H9 (cell line): ENCODE measurements at regions not wholly inside any gene's neighbourhood (a gene's known extent, or its start where the extent isn't known, plus 50 kb on each side); places are given as distances from the start of the nearest gene placed in this dataset.

Experiments
- DNase-seq: peaks from one replicate; pipeline ENCODE4 v3.0.0-alpha.2; 2017
- H2AFZ ChIP-seq: one replicate; pipeline ENCODE4 v1.6.1; 2013; ENCODE audit warnings: mild to moderate bottlenecking, low read length, control low read depth, moderate library complexity
- H2AK5ac ChIP-seq: 2 replicates; pipeline ENCODE4 v1.6.1; 2013; ENCODE audit warnings: low read length, control low read depth, mixed read lengths; ENCODE audit not compliant: insufficient read length
- H2BK120ac ChIP-seq: one replicate; pipeline ENCODE4 v1.6.1; 2013; ENCODE audit warnings: low read depth, mild to moderate bottlenecking, low read length, control low read depth, inconsistent platforms; ENCODE audit not compliant: poor library complexity, severe bottlenecking
- H2BK12ac ChIP-seq: 2 replicates; pipeline ENCODE4 v1.6.1; 2013; ENCODE audit warnings: low read length, control low read depth, mixed read lengths, low read depth; ENCODE audit not compliant: insufficient read length
- H2BK15ac ChIP-seq: 2 replicates; pipeline ENCODE4 v1.6.1; 2013; ENCODE audit warnings: low read depth, low read length, control low read depth
- H2BK20ac ChIP-seq: one replicate; pipeline ENCODE4 v1.6.1; 2013; ENCODE audit warnings: low read depth, mild to moderate bottlenecking, low read length, control low read depth, inconsistent platforms; ENCODE audit not compliant: poor library complexity, severe bottlenecking
- H2BK5ac ChIP-seq: 2 replicates; pipeline ENCODE4 v1.6.1; 2013; ENCODE audit warnings: low read length, control low read depth, mixed read lengths; ENCODE audit not compliant: insufficient read length
- H3K14ac ChIP-seq: 2 replicates; pipeline ENCODE4 v1.6.1; 2013; ENCODE audit warnings: low read length, control low read depth; ENCODE audit not compliant: insufficient read depth
- H3K18ac ChIP-seq: 2 replicates; pipeline ENCODE4 v1.6.1; 2013; ENCODE audit warnings: low read depth, mild to moderate bottlenecking, mixed read lengths, low read length, control low read depth; ENCODE audit not compliant: insufficient read length
- H3K23ac ChIP-seq: 2 replicates; pipeline ENCODE4 v1.6.1; 2013; ENCODE audit warnings: low read length, control low read depth, mixed read lengths, low read depth; ENCODE audit not compliant: insufficient read length
- H3K23me2 ChIP-seq: 2 replicates; pipeline ENCODE4 v1.6.1; 2013; ENCODE audit warnings: low read depth, mild to moderate bottlenecking, mixed read lengths, low read length, control low read depth; ENCODE audit not compliant: insufficient read length, poor library complexity, severe bottlenecking
- H3K27ac ChIP-seq: 2 replicates; pipeline ENCODE4 v1.5.1; 2013; ENCODE audit warnings: low read length, control low read depth, mixed read lengths, low read depth; ENCODE audit not compliant: insufficient read length
- H3K27me3 ChIP-seq: 2 replicates; pipeline ENCODE4 v1.6.1; 2013; ENCODE audit warnings: low read length, control low read depth, inconsistent platforms; ENCODE audit not compliant: insufficient read depth
- H3K4ac ChIP-seq: 2 replicates; pipeline ENCODE4 v1.6.1; 2013; ENCODE audit warnings: low read depth, mild to moderate bottlenecking, control low read depth, inconsistent platforms, low read length, moderate library complexity
- H3K4me1 ChIP-seq: 2 replicates; pipeline ENCODE4 v1.6.1; 2013; ENCODE audit warnings: low read length, control low read depth, inconsistent platforms; ENCODE audit not compliant: insufficient read depth
- H3K4me2 ChIP-seq: 2 replicates; pipeline ENCODE4 v1.6.1; 2013; ENCODE audit warnings: low read length, control low read depth, mixed read lengths; ENCODE audit not compliant: insufficient read length, insufficient read depth
- H3K56ac ChIP-seq: 2 replicates; pipeline ENCODE4 v1.6.1; 2013; ENCODE audit warnings: low read depth, mild to moderate bottlenecking, mixed read lengths, low read length, control low read depth; ENCODE audit not compliant: insufficient read length
- H3K79me1 ChIP-seq: 2 replicates; pipeline ENCODE4 v1.6.1; 2013; ENCODE audit warnings: low read depth, mild to moderate bottlenecking, moderate library complexity, low read length, control low read depth, inconsistent platforms; ENCODE audit not compliant: insufficient read depth, poor library complexity, severe bottlenecking
- H3K79me2 ChIP-seq: 2 replicates; pipeline ENCODE4 v1.6.1; 2013; ENCODE audit warnings: low read length, control low read depth, inconsistent platforms; ENCODE audit not compliant: insufficient read depth
- H3K9ac ChIP-seq: 2 replicates; pipeline ENCODE4 v1.6.1; 2013; ENCODE audit warnings: low read length, control low read depth, mixed read lengths; ENCODE audit not compliant: insufficient read length; ENCODE audit errors: extremely low read depth
- H3K9me3 ChIP-seq: one replicate; pipeline ENCODE4 v1.6.1; 2013; ENCODE audit warnings: low read depth, low read length, inconsistent platforms; ENCODE audit not compliant: control insufficient read depth
- H3T11ph ChIP-seq: one replicate; pipeline ENCODE4 v1.6.1; 2013; ENCODE audit warnings: mild to moderate bottlenecking, low read length, control low read depth, inconsistent platforms
- H4K20me1 ChIP-seq: one replicate; pipeline ENCODE4 v1.6.1; 2013; ENCODE audit not compliant: control insufficient read depth, insufficient read length, insufficient read depth
- H4K5ac ChIP-seq: 2 replicates; pipeline ENCODE4 v1.6.1; 2013; ENCODE audit warnings: low read depth, mild to moderate bottlenecking, mixed read lengths, low read length, control low read depth; ENCODE audit not compliant: insufficient read length
- H4K8ac ChIP-seq: replicated peaks from 2 replicates; pipeline ENCODE4 v1.6.1; 2013; ENCODE audit warnings: low read length, control low read depth, mixed read lengths, low read depth; ENCODE audit not compliant: insufficient read length
- H4K91ac ChIP-seq: 2 replicates; pipeline ENCODE4 v1.6.1; 2013; ENCODE audit warnings: low read depth, mild to moderate bottlenecking, moderate library complexity, mixed read lengths, low read length, control low read depth; ENCODE audit not compliant: insufficient read length
- H3K27ac Mint-ChIP-seq, 3 experiments: 2 replicates in 2 of 3; 3 replicates in 1 of 3; pipeline ENCODE4 v1.8.0; 2020 to 2021; ENCODE audit warnings: mixed read lengths in 3 of 3, mild to moderate bottlenecking in 1 of 3, moderate library complexity in 1 of 3
- H3K27me3 Mint-ChIP-seq: 2 replicates; pipeline ENCODE4 v1.8.0; 2021; ENCODE audit warnings: low read depth, mild to moderate bottlenecking, moderate library complexity, mixed read lengths
- H3K36me3 Mint-ChIP-seq, 3 experiments: 2 replicates in 2 of 3; 3 replicates in 1 of 3; pipeline ENCODE4 v1.8.0; 2020 to 2021; ENCODE audit warnings: low read depth in 3 of 3, mixed read lengths in 3 of 3; ENCODE audit not compliant: insufficient read depth in 1 of 3
- H3K4me1 Mint-ChIP-seq, 2 experiments: 2 replicates each; pipeline ENCODE4 v1.8.0; 2020; ENCODE audit warnings: mixed read lengths in 2 of 2
- H3K4me3 Mint-ChIP-seq, 2 experiments: 2 replicates in 1 of 2; 3 replicates in 1 of 2; pipeline ENCODE4 v1.8.0; 2020 to 2021; ENCODE audit warnings: mild to moderate bottlenecking in 2 of 2, mixed read lengths in 2 of 2, moderate library complexity in 1 of 2
- H3K9me3 Mint-ChIP-seq, 2 experiments: 2 replicates in 1 of 2; 3 replicates in 1 of 2; pipeline ENCODE4 v1.8.0; 2020; ENCODE audit warnings: mild to moderate bottlenecking in 2 of 2, mixed read lengths in 2 of 2, moderate library complexity in 1 of 2
- CTCF ChIP-seq: fragments of 200-600 bp; sonication (generic); conservative IDR thresholded peaks from 3 replicates; pipeline ENCODE4 v1.8.0; 2021; ENCODE audit warnings: antibody characterized with exemption, mild to moderate bottlenecking
- WGBS: extraction: QIAGEN DNeasy Blood & Tissue Kit; methylation state at CpG from one replicate; pipeline ENCODE4 v1.1.7; 2013; ENCODE audit warnings: missing lambda C conversion rate, low lambda C conversion rate, mixed read lengths; ENCODE audit not compliant: insufficient read length; ENCODE audit errors: extremely low coverage; 5-methylcytosine and 5-hydroxymethylcytosine counted together

- Mint-ChIP-seq H3K4me3 (no peak overlapping the region), H3K4me1 (no peaks in the 10 kb centered on the region), H3K9me3 (peaks cover 55 to 58% of the 10 kb centered on the region in 2 experiments), H3K27me3 (no peaks in the 10 kb centered on the region), H3K36me3 (no peaks in the 10 kb centered on the region; a peak in 2 of 7 replicates), H3K27ac (no peak overlapping the region)
- Histone ChIP-seq H3K56ac (no peak overlapping the region), H3K79me1 (no peaks in the 10 kb centered on the region), H3K4me2 (no peak overlapping the region), H3K23ac (no peak overlapping the region), H3K4me1 (no peaks in the 10 kb centered on the region), H3K23me2 (no peaks in the 10 kb centered on the region), H2BK20ac (no peak overlapping the region), H2BK5ac (no peak overlapping the region), H3K9me3 (no peaks in the 10 kb centered on the region), H2BK12ac (no peak overlapping the region), H2AK5ac (no peak overlapping the region), H3K18ac (no peak overlapping the region), H3K79me2 (no peaks in the 10 kb centered on the region), H4K20me1 (no peaks in the 10 kb centered on the region), H3K27ac (no peak overlapping the region), H4K8ac (no peak overlapping the region), H2AFZ (no peak overlapping the region), H4K5ac (no peak overlapping the region), H3T11ph (no peak overlapping the region), H3K27me3 (no peaks in the 10 kb centered on the region), H2BK120ac (no peak overlapping the region), H3K14ac (no peak overlapping the region), H3K4ac (no peak overlapping the region), H2BK15ac (no peak overlapping the region), H3K9ac (no peak overlapping the region), H4K91ac (no peak overlapping the region)
- WGBS: no CpG with 5 or more reads among the region's 7 CpGs
- DNase-seq: no peak
- no peak for TF ChIP-seq CTCF
Observed at GRCh38 chrX:143094417-143095023, 68.8 kb downstream of the SPANXN4 start.
